Stimulated activated CD4-positive, alpha-beta T cell treated with anti-CD3 and anti-CD28 coated beads, TNF-alpha, amount 100 ng/mL, for 48 hours (primary cell): ENCODE measurements at regions not wholly inside any gene's neighbourhood (a gene's known extent, or its start where the extent isn't known, plus 50 kb on each side); places are given as distances from the start of the nearest gene placed in this dataset.
"Not testable (repeated sequence)": the region's sequence is repeated elsewhere in the genome, so short reads cannot be mapped to it uniquely, and the experiment has no call there.

Source experiments
- DNase-seq, 3 donors: peaks; one replicate each; pipeline ENCODE4 v3.0.0-alpha.2; 2020; ENCODE audit warnings: low read depth in 3 of 3

- no peak for DNase-seq
These were observed 338.8 kb upstream of the TMEM132C start for GRCh38 chr12:127928178-127928577.

- no peak for DNase-seq
These were observed 338.1 kb upstream of the TMEM132C start for GRCh38 chr12:127928615-127929571.

DNA sequence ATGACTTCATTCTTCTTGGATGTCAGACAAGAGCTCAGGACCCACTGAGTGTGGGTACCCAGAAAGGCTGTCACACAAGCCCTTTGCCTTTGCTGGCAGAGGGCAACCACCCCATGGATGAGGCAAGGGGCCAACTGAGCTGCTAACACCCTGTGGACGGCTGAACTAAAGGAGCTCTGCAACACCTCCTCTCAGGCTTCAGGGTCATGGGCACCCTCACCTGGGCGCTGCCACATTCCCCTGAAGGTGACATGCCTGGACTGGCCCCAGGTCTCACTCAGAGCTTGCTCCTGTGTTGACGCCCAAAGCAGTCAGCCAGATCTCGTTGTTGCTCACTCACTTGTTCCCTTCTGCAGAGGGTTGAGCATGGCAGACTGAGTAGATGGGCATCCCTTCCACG, 336.8 kb upstream of the TMEM132C start:
- no peak for DNase-seq

GRCh38 chr12:127934409-127934808, 332.6 kb upstream of the TMEM132C start:
- DNase-seq: no peak

DNA sequence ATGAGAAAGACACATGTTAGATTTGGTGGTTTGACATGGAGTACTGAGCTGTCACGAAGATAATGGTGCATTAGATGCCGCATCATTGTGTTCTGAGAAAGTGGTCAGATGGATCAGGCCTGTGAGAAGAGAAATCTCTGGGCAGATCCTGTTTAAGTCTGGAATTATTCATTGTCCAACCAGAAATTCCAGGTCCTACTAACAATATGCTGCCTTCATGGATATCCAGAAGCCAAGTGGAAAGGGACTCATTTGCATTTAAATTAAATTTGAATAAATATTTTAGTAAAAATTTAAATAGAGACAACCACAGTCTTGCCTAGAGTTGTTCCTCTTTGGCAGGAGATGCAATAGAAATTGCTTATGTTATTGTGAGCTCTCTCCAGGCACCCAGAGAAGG, 330.5 kb upstream of the TMEM132C start:
- no peak for DNase-seq

GRCh38 chr12:127941332-127941731, 325.6 kb upstream of the TMEM132C start:
- DNase-seq: no peak

DNA sequence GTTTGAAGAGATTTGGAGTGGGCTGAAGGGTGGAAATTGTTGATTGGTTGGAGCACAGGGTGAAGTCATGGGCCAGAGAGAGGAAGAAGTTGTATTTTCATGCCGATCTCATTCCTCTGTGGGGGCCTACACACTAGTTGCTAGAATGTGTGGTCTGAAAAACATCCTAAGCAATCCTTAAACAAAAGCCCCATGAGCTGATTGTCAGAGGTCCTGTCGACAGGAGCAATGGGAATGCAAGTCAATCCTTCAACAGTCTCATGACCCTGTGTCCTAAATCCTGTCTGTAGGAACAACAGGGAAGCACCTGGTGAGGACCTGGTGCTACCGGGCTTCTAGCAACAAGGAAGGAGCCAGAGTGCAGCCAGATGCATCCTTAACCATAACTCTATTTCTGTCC, 324.0 kb upstream of the TMEM132C start:
- DNase-seq: no peak

DNA sequence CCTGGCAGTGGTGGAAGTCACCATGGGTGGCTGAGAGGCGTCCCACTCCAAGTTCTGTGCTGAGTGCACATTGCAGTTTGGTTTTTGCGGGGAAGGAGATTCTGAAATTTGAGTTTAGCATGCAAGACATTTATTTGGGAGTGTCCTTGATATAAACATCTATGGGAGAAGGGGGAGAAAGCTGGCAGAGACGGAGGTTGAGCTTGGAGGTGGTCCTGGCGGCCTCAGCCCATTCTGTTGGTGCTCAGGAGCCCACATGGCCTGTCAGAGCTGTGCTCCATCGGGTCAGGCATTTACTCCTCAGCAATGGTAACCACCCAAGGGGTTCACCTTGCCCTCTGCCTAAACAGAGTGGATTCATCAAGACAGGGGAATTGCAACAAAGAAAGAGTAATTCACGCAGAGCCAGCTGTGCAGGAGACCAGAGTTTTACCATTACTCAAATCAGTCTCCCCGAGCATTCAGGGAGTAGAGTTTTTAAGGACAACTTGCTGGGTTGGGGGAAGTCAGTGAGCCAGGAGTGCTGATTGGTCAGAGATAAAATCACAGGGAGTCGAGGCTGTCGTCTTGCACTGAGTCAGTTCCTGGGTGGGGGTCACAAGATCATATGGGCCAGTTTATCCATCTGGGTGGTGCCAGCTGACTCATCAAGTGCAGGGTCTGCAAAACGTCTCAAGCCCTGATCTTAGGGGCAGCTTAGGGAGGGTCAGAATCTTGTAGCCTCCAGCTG, 323.3 kb upstream of the TMEM132C start:
- DNase-seq: no peak

DNA sequence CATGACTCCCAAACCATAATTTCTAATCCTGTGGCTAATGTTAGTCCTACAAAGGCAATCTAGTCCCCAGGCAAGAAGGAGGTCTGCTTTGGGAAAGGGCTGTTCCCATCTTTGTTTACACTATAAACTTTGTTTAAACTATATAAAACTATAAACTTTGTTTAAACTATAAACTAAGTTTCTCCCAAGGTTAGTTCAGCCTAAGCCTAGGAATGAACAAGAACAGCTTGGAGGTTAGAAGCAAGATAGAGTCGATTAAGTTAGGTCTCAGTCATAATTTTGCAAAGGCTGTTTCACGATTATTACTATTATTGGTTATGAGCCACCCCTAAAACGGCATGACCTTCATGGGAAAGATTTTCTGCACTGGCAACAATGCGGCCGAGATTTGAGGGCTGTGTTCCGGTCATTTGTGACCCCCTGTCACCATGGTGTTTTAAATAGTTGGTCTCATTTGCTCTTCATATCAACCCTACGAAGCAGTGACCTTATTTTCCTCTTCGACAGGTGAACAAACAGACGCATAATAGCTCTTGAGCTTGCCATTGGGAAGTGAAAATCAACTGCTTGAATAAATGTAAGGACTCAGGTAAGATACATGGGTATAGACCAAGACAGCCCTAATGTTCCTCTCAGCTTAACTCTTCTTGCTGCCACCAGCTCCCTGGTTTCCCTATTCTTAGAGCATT, 322.6 kb upstream of the TMEM132C start:
- DNase-seq: no peak

- no peak for DNase-seq
These were observed 309.8 kb upstream of the TMEM132C start for GRCh38 chr12:127957001-127957660.

DNA sequence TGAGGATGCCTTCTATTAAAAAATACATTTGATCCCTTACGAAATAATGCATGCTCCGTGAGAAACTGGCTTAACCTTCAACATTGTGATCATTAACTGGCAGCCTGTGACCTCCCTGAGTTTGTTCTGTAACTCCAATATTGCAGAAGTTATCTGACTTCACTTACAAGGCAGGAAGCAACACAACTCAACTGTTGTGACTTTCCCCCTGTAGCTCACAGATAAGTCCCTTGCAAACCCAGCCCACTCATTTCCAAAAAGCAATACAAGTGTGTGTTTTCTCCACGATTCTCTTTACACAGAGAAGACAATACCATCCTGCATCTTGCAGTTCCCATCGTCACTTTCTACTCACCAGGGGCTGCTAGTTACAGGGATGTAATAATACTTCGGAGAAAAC, 304.7 kb upstream of the TMEM132C start:
- no peak for DNase-seq

- no peak for DNase-seq
These were observed 303.0 kb upstream of the TMEM132C start for GRCh38 chr12:127963933-127964332.

- DNase-seq: no peak
These were observed 302.3 kb upstream of the TMEM132C start for GRCh38 chr12:127964717-127965116.

GRCh38 chr12:127966331-127966730, 300.6 kb upstream of the TMEM132C start:
- DNase-seq: no peak

DNA sequence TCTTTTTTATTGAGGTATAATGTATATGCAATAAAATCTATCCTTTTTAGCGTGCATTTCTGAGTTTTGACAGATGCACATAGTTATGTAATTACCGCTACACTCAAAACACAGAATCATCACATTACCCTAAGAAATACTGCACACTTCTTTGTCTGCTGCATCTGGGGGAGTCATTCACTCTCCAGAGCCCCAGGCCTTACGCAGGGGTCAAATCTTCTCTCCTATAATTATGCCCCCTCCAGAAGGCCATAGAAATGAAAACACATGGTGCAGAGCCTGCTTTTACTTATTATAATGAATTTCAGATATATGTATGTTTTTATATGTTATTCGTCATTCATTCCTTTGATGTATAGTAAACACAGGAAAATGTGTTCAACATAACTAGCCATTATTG, 296.5 kb upstream of the TMEM132C start:
- no peak for DNase-seq

- no peak for DNase-seq
These were observed 286.4 kb upstream of the TMEM132C start for GRCh38 chr12:127980585-127980984.

GRCh38 chr12:127981875-127982274, 285.1 kb upstream of the TMEM132C start:
- no peak for DNase-seq

DNA sequence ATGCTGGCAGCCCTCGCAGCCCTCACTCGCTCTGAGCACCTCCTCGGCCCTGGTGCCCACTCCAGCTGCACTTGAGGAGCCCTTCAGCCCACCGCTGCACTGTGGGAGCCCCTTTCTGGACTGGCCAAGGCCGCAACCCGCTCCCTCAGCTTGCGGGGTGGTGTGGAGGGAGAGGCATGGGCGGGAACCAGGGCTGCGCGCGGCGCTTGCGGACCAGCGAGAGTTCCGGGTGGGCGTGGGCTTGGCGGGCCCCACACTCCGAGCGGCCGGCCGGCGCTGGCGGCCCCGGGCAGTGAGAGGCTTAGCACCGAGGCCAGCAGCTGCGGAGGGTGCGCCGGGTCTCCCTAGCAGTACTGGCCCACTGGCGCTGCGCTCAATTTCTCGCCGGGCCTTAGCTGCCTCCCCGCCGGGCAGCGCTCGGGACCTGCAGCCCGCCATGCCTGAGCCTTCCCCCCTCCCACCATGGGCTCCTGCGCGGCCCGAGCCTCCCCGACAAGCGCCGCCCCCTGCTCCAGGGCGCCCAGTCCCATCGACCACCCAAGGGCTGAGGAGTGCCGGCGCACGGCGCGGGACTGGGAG, 283.7 kb upstream of the TMEM132C start:
- not testable (repeated sequence) for DNase-seq

DNA sequence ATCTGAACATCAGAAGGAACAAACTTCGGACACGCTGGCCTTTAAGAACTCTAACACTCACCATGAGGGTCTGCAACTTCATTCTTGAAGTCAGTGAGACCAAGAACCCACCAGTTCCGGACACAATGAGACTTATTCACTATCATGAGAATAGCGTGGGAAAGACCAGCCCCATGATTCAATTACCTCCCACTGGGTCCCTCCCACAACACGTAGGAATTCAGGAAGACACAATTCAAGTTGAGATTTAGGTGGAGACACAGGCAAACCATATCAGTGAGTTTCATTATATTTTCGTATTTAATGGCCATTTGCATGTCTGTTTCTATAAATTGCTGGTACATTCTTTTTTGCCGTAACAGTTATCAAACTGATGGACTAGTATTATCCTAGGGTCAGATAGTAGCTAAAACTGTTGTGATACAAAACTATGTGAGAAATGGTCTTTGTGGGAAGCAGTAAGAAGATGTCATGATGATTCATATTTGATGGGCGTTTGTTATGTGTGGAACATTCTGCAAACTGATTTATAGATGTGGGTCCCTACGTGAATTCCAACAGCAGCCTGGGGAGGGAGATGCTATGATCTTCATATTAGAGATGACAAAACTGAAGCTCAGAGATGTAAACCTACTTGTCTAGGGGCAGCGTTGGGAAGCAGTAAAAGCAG, 282.4 kb upstream of the TMEM132C start:
- no peak for DNase-seq

DNA sequence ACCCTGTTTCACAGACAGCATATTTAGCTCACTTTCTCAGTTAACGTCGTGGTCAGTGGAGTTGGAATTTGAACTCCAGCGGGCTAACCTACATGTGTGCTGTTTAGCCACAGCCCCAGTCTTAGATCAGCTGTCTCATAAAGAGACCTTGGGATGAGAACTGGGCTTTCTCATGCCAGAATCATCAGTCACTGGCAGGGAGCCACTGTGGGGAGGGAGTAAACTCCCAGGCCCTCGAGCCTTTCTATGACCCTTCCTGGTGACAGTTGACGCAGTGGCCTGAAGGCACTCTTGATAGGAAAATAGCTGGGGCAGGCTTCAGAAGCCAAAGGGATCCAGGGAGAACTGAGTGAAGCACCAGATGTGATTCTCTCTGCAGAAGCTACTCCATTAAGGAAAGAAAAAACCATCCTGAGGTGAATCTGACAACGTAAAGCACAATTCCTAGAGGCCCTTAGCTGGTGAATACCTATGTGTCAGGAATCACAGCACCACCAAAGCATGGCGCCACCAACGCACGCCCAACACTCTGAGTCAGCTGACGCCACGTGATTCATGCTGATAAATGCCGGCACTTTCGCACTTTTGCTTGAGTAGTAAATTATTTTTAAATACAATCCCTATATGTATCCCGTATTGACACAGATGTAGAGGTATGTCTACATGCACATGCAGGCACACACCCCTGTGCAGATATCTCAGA, 279.6 kb upstream of the TMEM132C start:
- no peak for DNase-seq
